GM18861 (cell line): ENCODE measurements at regions not wholly inside any gene's neighbourhood (a gene's known extent, or its start where the extent isn't known, plus 50 kb on each side); places are given as distances from the start of the nearest gene placed in this dataset.
"Not testable (repeated sequence)": the region's sequence is repeated elsewhere in the genome, so short reads cannot be mapped to it uniquely, and the experiment has no call there.

Experiments used
- ATAC-seq: cut with Tn5 transposase; IDR thresholded peaks from one replicate; pipeline ENCODE4 v1.9.1; 2021; ENCODE audit not compliant: unreplicated experiment

DNA sequence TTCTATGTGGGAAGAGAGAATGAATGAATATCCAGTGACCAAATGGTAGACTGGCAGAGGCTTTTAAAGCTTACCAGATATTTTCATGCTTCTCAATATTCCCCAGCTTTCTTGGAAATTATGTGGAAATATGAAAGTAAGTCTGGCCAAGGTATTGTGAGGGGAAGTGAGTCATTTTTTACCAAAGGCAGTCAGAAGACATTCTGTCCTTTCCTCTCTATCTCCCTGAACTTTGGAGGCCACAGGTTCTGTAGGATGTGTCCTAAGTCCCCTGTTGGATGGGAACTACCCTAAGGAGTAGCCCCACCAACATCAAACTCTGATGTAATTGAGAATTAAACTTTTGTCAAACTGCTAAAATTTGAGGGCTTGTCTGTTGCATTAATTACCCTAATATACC, 593.8 kb upstream of the NRSN1 start:
- no peak for ATAC-seq

- ATAC-seq: no peak
These were observed 592.7 kb upstream of the NRSN1 start for GRCh38 chr6:23533311-23533710.

DNA sequence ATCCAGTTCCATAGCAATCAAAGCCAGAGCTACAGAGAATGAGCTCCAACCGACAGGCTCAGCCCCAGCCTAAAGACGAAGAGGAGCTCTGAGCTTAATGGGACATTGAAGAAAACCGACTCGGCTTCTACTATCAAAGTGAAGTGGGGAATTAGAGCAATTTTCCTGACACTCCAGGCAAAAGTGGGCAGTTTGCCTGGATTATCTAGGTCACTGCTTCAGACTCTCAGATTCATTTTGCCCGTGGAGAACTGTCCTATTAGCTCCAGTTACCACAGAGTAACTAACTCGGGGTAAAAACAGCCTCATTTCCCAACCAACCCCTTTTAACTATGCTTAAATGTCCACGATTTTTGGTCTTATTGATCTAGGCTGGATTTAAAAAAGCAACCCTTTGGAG, 592.1 kb upstream of the NRSN1 start:
- ATAC-seq: no peak

DNA sequence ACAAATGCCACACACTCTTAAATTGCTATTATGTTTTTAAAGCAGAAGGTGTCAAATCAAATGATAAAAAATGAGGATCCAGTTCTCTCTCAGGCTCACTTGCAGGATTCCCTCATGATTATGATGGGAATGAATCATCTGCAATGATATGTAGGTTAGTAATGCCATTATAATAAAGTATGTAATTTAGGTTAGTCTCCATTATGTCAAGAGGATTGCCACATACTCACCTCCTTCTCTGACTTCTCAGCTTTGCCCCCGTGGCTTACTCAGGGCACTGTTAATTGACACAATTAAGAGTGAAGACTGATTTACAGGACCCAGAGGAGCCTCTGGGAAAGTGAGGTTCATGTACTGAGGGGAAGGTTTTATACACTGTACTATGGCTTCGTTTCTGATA, 591.7 kb upstream of the NRSN1 start:
- no peak for ATAC-seq

- ATAC-seq: no peak
These were observed 590.9 kb upstream of the NRSN1 start for GRCh38 chr6:23535101-23535500.

DNA sequence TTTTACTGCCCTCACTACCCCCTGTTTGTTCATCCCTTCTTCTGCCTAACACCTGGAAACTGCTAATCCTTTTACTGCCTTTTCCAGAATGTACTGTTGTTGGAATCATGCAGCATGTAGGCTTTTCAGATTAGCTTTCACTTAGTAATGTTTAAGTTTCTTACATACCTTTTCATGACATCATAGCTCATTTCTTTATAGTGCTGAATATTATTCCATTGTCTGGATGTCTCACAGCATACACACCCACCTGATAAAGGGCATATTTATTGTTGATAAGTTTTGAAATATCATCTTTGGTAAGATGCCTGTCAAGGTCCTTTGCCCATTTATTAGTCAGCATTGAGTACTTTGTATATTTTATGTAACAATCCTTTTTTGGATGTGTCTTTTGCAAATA, 588.2 kb upstream of the NRSN1 start:
- ATAC-seq: no peak

- no peak for ATAC-seq
These were observed 578.2 kb upstream of the NRSN1 start for GRCh38 chr6:23547851-23548250.

DNA sequence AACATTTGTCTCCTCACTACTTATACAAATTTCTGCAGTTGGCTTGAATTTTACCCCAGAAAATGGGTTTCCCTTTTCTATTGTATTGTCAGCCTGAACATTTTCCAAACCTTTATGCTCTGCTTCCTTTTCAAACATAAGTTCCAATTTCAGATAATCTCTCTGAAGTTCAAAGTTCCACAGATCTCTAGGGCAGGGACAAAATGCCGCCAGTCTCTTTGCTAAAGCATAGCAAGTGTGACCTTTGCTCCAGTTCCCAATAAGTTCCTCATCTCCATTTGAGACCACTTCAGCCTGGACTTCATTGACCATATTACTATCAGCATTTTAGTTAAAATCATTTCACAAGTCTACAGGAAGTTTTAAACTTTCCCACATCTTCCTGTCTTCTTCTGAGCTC, 571.1 kb upstream of the NRSN1 start:
- ATAC-seq: not testable (repeated sequence)

DNA sequence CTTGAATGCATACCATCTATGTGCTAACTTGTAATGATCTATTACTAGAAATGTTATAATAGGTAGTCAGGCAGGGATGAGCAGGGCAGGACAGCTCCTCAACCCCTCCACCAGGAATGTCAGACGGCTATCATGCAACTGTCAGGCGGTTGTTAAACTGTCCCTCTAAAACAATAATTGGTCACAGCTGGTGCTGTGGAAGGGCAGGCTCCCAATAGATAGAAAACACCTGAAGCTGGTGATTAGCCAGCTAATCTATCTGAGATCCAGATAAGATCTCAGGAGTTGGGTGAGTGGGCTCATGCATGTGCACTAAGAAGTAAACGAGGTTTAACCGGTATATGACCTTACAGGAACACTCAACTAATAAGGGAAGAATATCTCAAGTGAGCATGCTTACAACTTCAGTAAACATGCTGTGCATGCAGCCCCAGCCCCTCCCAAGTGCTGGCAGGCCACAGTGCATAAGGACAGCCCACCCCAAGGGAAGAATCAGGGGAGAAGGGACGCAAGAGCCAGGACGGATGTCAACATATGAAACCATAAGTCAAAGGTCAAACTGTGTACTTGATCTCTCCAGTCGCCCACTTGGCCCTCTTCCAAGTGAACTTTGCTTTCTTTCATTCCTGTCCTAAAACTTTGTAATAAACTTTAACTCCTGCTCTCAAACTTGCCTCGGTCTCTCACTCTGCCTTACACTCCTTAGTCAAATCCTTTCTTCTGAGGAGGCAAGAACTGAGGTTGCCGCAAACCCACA, 566.2 kb upstream of the NRSN1 start:
- ATAC-seq: no peak

DNA sequence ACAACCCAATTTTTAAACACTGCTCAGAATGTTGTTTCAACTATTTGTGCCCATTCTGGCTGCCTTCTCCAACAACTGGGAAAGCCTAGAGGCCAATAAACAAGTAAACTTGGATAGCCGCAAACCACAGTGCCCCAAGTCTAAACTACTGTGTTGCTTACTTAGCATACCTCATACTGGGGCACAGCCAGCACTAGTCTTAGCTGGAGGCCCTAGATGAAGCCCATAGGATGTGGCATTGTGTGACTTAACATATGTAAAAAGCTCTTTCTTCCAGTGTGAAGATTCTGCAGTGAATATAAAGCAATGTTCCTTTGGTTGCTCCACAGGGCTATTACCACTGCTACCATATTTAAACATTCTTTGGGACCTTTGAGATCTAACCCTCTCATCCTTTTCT, 564.3 kb upstream of the NRSN1 start:
- no peak for ATAC-seq

- no peak for ATAC-seq
These were observed 563.5 kb upstream of the NRSN1 start for GRCh38 chr6:23562554-23562953.

GRCh38 chr6:23563323-23563722, 562.7 kb upstream of the NRSN1 start:
- ATAC-seq: no peak

- ATAC-seq: no peak
These were observed 559.6 kb upstream of the NRSN1 start for GRCh38 chr6:23566418-23566817.

DNA sequence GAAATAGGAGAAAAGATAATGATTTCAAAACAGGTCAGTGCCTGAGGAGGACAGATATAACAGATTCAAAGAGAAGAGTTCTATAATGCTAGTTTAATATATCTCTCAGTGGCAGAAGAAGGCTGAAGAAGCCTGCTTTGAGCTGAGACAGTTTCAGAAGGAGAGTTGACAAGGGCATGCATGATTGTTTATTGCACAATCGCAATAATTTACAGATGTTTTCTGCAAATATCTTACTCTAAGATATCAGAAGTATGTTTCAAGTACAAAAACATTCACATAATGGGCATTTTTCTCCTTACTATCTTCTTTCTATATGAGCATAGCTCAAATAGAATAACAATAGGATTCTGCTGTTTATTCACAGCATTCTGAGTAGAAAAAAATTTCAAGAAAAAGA, 557.7 kb upstream of the NRSN1 start:
- ATAC-seq: no peak

- no peak for ATAC-seq
These were observed 541.8 kb upstream of the NRSN1 start for GRCh38 chr6:23584134-23584763.

GRCh38 chr6:23587582-23587981, 538.4 kb upstream of the NRSN1 start:
- ATAC-seq: no peak

DNA sequence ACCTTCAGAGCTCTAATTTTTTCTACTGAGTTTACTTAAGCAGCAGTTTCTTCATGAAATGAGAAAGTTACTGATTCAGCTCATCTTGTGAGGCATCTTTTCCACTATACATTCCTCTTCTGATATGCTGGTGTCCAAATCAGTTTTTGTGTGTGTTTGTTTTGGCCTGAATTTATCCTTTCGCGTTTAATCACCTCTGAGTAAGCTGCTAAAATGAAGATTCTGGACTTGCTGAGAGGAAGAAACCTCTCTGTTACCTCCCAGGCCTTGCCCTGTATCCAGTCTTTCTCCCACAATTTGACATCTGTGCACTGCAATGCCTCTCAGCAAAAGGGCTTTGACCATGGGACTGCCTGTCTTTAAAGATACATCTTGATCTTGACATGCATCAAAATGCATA, 536.2 kb upstream of the NRSN1 start:
- no peak for ATAC-seq

GRCh38 chr6:23590498-23591126, 535.4 kb upstream of the NRSN1 start:
- ATAC-seq: no peak

DNA sequence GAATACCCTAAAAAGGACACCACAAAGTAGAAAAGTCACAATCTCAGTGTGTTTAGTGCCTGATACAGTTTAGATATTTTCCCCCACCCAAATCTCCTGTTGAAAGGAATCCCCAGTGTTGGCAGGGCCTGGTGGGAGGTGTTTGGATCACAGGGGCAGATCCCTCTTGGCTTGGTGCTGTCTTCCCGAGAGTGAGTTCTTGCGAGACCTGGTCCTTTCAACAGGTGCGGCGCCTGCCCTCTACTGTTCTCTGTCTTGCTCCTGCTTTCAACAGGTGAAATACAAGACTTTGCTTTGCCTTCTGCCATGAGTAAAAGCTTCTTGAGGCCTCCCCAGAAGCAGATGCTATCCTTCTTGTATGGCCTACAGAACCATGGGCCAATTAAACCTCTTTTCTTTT, 534.3 kb upstream of the NRSN1 start:
- ATAC-seq: no peak

GRCh38 chr6:23600118-23600517, 525.9 kb upstream of the NRSN1 start:
- ATAC-seq: no peak

DNA sequence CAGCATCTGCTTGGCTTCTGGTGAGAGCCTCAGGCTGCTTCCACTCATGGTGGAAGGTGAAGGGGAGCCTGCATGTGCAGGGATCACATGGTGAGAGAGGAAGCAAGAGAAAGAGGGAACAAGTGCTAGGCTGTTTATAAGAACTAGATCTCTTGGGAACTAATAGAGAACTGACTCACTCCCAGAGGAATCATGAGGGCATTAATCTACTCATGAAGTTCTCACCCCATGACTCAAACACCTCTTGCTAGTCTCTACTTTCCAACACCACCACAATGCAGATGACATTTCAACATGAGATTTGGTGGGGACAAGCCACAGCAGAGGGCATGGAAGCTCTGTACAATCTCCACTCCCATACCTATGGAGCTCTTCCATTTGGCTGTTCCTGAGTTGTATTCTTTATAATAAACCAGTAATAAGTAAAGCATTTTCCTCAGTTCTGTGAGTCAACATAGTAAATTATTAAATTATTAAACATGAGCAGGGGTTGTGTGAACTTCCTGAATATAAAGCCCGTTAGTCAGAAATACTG, 524.1 kb upstream of the NRSN1 start:
- ATAC-seq: no peak

DNA sequence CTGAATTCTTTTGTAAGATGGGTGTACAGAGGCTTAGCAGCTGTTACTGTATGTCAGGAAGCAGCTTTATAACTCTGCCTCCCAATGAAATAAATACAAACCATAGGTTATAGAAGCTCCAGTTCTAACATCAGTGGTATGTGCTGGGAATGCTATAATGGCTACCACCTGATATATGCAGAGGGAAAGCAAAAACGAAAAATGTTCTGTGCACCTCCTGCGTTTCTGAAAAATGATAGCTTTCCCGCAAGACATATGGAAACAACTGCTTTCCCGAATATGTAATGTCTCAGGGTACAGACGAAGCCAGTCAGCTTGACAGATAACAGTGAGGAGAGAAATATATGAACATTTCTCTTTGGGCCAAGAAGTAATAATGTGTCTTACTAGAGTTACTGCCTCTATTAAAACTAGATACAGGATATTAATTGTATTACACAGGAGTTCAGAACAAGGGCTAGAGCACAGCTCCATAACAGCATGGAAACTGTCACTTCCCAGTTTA, 517.0 kb upstream of the NRSN1 start:
- ATAC-seq: no peak
